ENCODE measurements at regions not wholly inside any gene's neighbourhood (a gene's known extent, or its start where the extent isn't known, plus 50 kb on each side); places are given as distances from the start of the nearest gene placed in this dataset.

DNA sequence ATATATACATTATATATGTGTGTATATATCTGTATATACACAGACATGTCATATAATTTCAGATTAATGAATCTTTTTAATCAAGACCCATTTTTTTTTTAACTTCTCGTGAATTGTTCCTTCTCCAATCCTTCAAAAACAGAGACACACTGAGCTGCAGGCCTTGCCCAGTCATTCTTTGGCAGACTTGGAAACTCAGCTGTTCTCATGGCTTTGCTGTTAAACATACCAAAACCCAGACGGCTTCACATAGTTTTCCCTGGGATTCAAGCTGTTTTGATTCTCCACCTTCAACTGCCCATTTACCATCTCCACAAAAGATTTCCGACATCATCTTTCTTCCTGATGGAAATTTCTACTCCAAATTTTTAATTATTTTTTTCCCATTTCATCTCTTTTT, 148.7 kb downstream of the KCNJ2 start:
- dilution Hi-C loops (cut with MboI; ENCODE audit: extremely low pct_ligation_motif_present, low sequenced_read_pairs) = no loop called here
- Histone ChIP-seq H3K9ac (replicated peaks; ENCODE audit: extremely low read depth, insufficient read depth, low read length) (no peak overlapping the region), H4K20me1 (replicated peaks; ENCODE audit: control insufficient read depth, extremely low read depth, insufficient read depth, low read length) (no peaks in the 10 kb centered on the region), H3K27ac (ENCODE audit: insufficient read depth, low read depth, low read length) (no peak overlapping the region), H3K9me3 (replicated peaks; ENCODE audit: control insufficient read depth, insufficient read depth, low read length) (no peaks in the 10 kb centered on the region), H3K27me3 (ENCODE audit: control insufficient read depth in 2 of 2, insufficient read depth in 2 of 2, low read length in 2 of 2) (no peaks in the 10 kb centered on the region), H3K36me3 (ENCODE audit: control insufficient read depth in 2 of 2, extremely low read depth in 1 of 2, insufficient read depth in 2 of 2, low read length in 2 of 2) (no peaks in the 10 kb centered on the region), H3K9me1 (replicated peaks; ENCODE audit: control insufficient read depth, extremely low read depth, insufficient read depth, low read length) (no peaks in the 10 kb centered on the region), H3K4me1 (ENCODE audit: control insufficient read depth, extremely low read depth, insufficient read depth, low read length) (peaks cover 2% of the 10 kb centered on the region), H3K79me2 (ENCODE audit: control insufficient read depth, insufficient read depth, low read length) (no peaks in the 10 kb centered on the region), H2AFZ (ENCODE audit: low read depth, low read length) (no peak overlapping the region), H3K4me3 (replicated peaks in 1 of 3; ENCODE audit: insufficient read depth in 1 of 3, low read depth in 1 of 3, low read length in 3 of 3) (no peak overlapping the region), H3K4me2 (ENCODE audit: insufficient read depth, low read length) (no peak overlapping the region)
- intact Hi-C loops (cut with micrococcal nuclease) = no loop called here
- no peak for DNase-seq (ENCODE audit: low read depth, low spot score)
- FAIRE-seq = no peak
- ChIA-PET CTCF (no interaction called here), POLR2A (no interaction called here)
- BruUV-seq (replicated peaks) = no TSS peak
- TF ChIP-seq GATA2 (IDR thresholded peaks at IDR 0.05; ENCODE audit: insufficient read depth, insufficient read length, low read depth, low read length) = no peak
- TF ChIP-seq, protein P1, sequence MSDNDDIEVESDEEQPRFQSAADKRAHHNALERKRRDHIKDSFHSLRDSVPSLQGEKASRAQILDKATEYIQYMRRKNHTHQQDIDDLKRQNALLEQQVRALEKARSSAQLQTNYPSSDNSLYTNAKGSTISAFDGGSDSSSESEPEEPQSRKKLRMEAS (IDR thresholded peaks at IDR 0.05; ENCODE audit: insufficient read depth, insufficient read length) = no peak
- TF ChIP-seq, protein P2, sequence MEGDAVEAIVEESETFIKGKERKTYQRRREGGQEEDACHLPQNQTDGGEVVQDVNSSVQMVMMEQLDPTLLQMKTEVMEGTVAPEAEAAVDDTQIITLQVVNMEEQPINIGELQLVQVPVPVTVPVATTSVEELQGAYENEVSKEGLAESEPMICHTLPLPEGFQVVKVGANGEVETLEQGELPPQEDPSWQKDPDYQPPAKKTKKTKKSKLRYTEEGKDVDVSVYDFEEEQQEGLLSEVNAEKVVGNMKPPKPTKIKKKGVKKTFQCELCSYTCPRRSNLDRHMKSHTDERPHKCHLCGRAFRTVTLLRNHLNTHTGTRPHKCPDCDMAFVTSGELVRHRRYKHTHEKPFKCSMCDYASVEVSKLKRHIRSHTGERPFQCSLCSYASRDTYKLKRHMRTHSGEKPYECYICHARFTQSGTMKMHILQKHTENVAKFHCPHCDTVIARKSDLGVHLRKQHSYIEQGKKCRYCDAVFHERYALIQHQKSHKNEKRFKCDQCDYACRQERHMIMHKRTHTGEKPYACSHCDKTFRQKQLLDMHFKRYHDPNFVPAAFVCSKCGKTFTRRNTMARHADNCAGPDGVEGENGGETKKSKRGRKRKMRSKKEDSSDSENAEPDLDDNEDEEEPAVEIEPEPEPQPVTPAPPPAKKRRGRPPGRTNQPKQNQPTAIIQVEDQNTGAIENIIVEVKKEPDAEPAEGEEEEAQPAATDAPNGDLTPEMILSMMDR (IDR thresholded peaks at IDR 0.05; ENCODE audit: extremely low read depth in 1 of 2, insufficient read depth in 1 of 2, low read depth in 1 of 2, low read length in 2 of 2) = no peak
- TF ChIP-seq JUN (IDR thresholded peaks at IDR 0.05; ENCODE audit: borderline replicate concordance, insufficient read depth, insufficient read length, low read depth) = no peak
- TF ChIP-seq FOS (IDR thresholded peaks at IDR 0.05; ENCODE audit: borderline replicate concordance, insufficient read depth, low read length) = no peak
- no peak for TF ChIP-seq POLR2AphosphoS5 (IDR thresholded peaks at IDR 0.05; ENCODE audit: insufficient read depth, low read depth, low read length)
- TF ChIP-seq EZH2 (IDR thresholded peaks at IDR 0.05; ENCODE audit: borderline replicate concordance, low read depth, low read length, severe bottlenecking) = no peak
- no peak for TF ChIP-seq POLR2A (IDR thresholded peaks at IDR 0.05; ENCODE audit: low read depth, low read length)
- no peak for TF ChIP-seq MYC (IDR thresholded peaks at IDR 0.05; ENCODE audit: low read depth, low read length)

All from endothelial cell of umbilical vein (primary cell).